ENCODE measurements at regions not wholly inside any gene's neighbourhood (a gene's known extent, or its start where the extent isn't known, plus 50 kb on each side); places are given as distances from the start of the nearest gene placed in this dataset.

- no peak for TF ChIP-seq CTCF (optimal IDR thresholded peaks at IDR 0.05 in 1 of 3, IDR thresholded peaks at IDR 0.05 in 1 of 3, conservative IDR thresholded peaks at IDR 0.05 in 1 of 3; ENCODE audit: extremely low read depth in 1 of 3, insufficient read depth in 2 of 3, low read length in 3 of 3)
- no peak for TF ChIP-seq EZH2 (IDR thresholded peaks at IDR 0.05; ENCODE audit: low read length)
These were observed 1165.1 kb upstream of the USP15 start for GRCh38 chr12:61095111-61095510.
